Ovary (tissue), 3 donors: ENCODE measurements at regions not wholly inside any gene's neighbourhood (a gene's known extent, or its start where the extent isn't known, plus 50 kb on each side); places are given as distances from the start of the nearest gene placed in this dataset.

Experiments used
- CTCF ChIP-seq, 3 donors: fragments of 450-650 bp in 2 of 3; fragments of 200-600 bp in 1 of 3; IDR thresholded peaks; one replicate each; pipeline versions ENCODE4 v1.5.1 to v1.8.0; 2016 to 2022; ENCODE audit warnings: antibody characterized with exemption in 3 of 3, mild to moderate bottlenecking in 1 of 3
- EP300 ChIP-seq: sonication (generic); formaldehyde crosslinking; IDR thresholded peaks from one replicate; pipeline ENCODE4 v1.6.1; 2017; ENCODE audit warnings: antibody characterized with exemption
- POLR2A ChIP-seq: fragments of 450-650 bp; IDR thresholded peaks from one replicate; pipeline ENCODE4 v1.6.1; 2017; ENCODE audit warnings: antibody characterized with exemption, mild to moderate bottlenecking, moderate library complexity
- donor health status: DM: no; HTN: no; CAD: no.

GRCh38 chr3:170700054-170700404 is 114.2 kb upstream of the SLC7A14 start:
- TF ChIP-seq CTCF (IDR thresholded peaks at IDR 0.05) (no peak), EP300 (no peak), POLR2A (no peak)
